ENCODE measurements at regions not wholly inside any gene's neighbourhood (a gene's known extent, or its start where the extent isn't known, plus 50 kb on each side); places are given as distances from the start of the nearest gene placed in this dataset.
"Not testable (repeated sequence)": the region's sequence is repeated elsewhere in the genome, so short reads cannot be mapped to it uniquely, and the experiment has no call there.

DNA sequence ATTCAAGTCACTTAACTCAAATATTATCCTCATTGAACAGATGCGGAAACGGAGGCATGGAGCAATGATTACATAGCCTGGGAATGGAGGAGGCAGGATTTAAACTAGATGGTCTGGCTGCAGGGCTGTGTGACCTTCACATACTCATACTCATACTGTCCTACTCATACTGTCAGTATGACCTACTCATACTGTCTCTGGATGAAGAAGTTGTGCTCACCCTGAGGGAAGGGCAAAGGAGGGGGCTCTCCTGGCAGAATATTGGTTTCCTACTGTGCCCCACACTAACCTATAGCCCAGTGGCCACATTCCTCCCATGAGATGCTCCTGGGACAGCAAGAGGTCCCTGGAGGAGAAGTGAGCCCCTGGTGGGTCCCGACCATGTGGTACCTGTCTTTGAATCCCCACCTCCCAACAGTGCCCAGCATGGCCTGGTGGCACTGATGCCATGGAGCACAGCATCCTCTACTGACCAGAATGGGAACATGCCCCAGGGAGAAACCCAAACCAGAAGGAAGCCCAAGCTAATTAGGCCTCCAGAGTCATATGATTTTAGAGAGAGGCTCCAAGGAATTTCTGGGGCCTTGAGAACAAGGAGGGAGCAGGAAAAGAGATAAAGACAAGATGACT, 197.3 kb upstream of the SDK2 start:
- DNase-seq (ENCODE audit: low read depth in 2 of 2) = no peak

DNA sequence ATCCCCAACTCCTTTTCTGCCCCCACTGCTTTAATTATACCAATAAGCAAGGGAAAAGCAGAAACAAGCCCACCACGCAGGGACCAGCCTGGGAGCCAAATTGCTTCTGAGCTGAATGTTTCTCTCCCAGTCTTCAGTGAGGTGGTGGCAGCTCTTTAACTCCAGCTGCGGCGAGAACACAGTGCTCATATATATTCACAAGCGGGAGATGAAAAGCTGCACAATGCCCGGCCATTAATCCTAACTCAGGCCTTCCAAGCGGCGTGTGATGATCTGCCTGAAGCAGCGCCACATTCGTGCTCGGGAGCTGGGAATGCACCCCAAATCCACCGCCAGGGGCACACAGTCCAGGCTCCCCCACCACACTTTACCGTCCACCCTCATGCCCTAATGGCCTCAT, 203.7 kb upstream of the SDK2 start:
- no peak for DNase-seq (ENCODE audit: low read depth in 2 of 2)

DNA sequence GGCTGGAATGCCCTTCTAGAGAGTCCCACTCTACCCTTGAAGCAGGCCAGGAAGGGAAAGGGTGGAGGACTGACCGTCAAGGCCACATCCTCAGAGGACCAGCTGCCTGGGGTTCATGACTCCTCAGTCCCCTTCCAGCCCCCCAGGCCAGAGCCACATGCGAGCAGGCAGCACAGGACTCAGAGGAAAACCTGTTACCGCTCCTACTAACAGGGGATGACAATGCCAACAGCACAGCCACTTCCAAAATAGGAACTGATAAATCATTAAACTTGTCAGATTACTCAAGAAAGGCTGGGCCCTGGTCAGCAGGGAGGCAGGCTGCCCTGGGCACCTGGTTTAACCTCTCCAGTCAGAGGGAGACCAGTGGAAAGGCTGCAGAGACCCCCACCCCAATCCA, 206.2 kb upstream of the SDK2 start:
- DNase-seq (ENCODE audit: low read depth in 2 of 2) = no peak

DNA sequence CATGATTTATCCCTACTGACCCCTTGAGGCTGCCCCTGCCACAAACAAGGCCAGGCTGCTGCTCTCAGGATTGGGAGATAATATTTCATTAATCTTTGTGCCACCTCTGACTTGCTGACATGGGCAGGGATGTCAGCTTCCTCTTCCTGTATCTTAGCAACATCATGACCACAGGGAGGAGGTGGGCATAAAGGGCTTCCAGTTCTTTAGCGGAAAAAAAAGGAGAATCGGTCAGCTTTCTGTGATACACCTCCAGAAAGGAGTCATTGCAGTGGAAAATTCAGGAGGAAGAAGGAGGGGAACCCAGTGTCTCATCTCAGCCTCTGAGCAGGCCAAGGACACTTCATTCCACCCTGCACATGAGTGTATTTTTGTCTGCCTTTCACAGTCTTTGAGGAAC, 206.8 kb upstream of the SDK2 start:
- DNase-seq (ENCODE audit: low read depth in 2 of 2) = no peak

DNA sequence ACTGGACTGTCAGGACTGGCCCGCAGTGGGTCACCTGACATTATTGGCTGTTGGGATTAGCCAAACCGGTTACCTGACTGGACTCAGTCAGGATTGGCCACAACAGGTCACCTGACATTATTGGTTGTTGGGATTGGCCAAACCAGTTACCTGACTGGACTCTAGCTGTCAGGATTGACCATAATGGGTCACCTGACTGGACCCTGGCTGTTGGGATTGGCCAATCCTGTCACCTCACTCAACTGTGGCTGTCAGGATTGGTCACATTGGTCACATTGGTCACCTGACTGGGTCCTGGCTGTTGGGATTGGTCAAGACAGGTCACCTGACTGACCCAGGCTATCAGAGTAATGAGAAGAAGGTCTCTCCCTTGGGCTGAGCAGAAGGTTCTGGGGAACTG, 207.7 kb upstream of the SDK2 start:
- DNase-seq (ENCODE audit: low read depth in 2 of 2) = no peak

DNA sequence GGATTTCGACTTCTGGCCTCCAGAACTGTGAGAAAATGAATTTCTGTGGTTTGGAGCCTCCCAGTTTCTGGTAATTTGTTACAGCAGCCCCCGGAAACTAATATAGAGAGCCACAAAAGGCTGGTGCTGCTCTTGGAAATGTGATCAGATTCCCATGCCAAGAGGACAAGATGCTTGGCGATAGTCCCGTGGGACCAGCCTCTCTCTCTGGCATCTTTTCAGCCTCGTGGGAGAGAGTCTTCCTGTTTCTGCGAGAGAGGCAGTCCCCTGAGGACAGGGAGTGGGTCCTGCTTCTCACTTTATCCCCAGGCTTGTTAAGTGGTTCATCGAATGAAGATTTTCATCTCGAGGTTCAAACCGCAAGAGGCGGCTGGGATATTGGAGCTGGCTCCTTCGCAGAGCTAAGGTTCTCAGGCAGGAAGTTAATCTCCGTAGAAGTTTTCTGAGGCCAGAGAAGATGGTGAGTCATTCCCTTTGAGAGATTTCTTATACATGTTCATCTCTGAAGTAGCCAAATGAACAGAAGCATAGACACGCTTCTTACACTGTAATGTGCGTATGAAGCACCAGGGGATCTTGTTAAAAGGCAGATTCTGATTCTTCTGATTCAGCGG, 211.6 kb upstream of the SDK2 start:
- DNase-seq (ENCODE audit: low read depth in 2 of 2) = no peak

DNA sequence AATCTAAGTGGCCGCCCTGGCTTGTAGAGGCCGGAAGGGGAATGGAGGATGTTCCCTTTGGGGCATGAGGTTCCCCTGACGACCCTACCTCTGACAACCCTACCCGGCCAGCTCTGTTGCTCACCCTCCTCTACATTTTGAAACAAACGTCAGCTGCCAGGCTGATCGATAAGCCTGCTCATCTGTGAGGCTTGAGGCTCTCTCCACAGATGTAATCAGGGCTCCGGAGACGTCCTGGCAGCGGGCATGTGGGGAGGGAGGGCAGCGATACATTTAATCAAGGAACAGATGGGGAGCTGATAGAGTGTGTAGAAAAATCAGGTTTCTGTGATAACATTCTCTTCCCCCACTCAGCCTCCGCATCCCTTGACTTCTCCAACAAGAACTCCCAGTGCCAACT, 212.3 kb upstream of the SDK2 start:
- no peak for DNase-seq (ENCODE audit: low read depth in 2 of 2)

DNA sequence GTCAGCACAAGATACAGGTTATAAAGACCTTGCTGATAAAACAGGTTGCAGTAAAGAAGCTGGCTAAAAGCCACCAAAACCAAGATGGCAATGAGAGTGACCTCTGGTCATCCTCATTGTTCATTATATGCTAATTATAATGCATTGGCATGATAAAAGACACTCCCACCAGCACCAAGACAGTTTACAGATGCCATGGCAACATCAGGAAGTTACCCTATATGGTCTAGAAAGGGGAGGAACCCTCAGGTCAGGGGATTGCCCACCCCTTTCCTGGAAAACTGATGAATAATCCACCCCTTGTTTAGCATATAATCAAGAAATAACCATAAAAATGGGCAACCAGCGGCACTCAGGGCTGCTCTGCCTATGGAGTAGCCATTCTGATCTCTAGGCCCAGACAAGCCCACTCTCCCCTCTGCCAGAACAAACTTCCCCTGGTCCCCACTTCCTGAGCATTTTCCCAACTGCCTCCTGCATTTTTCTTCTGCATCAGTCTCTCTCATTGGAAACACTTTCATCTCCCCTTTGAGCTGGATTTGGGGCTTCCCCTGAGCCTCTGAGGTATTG, 215.3 kb upstream of the SDK2 start:
- DNase-seq (ENCODE audit: low read depth in 2 of 2) = not testable (repeated sequence)

DNA sequence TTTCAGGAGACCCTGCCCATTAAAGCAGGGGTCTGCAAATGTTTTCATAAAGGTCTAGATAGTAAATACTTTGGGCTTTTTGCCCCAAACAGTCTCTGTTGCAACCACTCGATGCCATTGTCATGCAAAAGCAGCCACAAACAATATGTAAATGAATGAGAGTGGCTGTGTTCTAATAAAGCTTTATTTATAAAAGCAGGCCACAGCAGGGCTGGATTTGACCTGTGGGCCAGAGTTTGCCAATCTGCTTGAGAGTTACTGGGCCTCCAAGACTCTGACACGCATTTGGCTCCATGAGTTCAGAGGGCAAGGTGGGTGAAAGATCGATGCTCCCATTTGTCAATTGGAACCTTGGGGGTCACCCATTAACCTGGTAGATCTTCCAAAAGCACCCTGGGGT, 217.3 kb upstream of the SDK2 start:
- DNase-seq (ENCODE audit: low read depth in 2 of 2) = no peak

DNA sequence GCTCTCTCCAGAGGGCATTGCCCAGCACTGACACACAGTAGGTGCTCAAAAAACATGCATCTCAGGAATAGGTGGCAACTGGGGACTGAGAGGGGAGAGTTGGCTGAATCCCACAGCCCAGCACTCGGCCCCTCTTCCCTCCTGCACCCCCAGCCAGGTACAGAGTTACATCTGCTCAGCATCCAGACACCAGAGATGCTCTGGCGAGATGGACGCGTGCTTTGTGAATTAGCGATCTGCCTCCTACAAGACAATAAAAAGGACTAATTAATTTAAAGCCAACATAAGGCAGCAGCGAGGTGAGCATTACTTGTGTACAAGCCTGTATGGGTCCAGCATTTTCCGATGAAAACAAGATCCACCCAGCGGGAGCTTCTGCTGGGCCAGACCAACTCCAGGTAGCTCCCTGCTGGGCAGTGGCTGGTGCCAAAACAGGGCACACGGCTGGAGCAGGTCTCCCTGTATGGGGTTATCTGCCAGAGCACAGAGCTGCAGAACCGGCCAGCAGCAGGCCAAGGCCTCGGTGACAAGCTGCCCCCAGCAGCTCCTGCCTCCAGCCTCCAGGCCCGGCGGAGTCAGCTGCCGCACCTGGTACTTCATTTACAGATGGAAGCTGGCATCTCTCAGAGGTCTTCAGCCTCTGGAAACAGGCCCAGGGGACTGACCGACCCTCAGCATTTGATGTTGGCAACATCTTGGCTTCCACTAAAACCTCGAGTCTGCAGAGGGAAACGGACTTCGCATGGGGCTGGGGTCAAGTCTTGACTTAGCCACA, 219.7 kb upstream of the SDK2 start:
- no peak for DNase-seq (ENCODE audit: low read depth in 2 of 2)

DNA sequence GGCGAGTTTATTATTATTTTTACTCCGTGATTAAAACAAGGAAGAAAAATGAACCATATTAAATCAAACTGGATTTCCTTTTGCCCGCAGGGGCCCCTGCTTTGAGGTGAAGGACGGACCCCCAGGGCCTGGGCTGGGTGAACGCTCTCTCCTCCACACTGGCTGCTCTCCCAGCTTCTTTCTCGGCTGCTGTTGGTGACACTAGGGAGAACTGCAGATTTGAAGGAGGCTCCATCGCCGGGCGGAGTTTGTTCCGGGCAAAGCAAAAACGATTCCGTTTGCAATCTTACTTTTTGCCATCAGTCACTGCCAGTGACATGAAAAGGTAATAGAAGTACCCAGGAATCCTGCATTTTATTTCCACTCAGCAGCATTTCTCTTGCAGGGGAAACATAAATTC, 221.6 kb upstream of the SDK2 start:
- DNase-seq (ENCODE audit: low read depth in 2 of 2) = no peak

DNA sequence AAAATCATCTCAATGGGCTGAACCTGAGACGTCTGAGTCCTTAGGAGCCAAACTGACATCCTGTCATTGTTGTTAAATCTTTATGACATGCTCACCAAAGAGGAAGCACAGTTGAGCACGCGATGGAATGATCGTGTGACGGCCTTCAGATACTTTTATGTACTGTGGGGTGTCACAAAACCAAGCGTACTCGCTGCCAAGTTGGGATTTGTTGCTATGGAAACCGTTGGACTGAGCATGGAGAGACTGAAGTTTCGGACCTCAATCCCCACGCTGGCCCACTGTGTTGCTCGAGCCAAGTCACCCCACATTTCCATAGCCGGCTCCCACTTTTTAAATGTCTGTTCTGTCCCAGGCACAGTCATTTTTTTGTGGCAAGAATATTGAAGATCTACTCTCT, 222.8 kb upstream of the SDK2 start:
- no peak for DNase-seq (ENCODE audit: low read depth in 2 of 2)

DNA sequence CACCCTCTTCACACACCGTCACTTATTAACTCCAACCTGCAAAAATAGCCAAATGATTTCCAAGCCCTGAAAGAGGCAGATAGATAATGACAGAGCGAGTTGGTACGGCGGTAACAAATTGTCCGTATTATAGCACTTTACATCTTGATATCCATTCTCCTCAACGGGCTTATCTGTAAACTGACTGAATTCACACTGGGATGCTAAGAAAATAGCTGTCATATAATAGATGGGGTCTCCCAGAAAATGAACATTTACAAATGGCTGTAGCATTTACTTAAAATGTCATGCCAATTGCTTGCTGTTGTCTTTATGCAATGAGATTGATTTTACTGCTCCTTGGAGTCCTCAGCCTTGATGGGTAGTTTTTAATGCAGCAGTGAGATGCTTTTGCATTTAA, 225.8 kb upstream of the SDK2 start:
- no peak for DNase-seq (ENCODE audit: low read depth in 2 of 2)

DNA sequence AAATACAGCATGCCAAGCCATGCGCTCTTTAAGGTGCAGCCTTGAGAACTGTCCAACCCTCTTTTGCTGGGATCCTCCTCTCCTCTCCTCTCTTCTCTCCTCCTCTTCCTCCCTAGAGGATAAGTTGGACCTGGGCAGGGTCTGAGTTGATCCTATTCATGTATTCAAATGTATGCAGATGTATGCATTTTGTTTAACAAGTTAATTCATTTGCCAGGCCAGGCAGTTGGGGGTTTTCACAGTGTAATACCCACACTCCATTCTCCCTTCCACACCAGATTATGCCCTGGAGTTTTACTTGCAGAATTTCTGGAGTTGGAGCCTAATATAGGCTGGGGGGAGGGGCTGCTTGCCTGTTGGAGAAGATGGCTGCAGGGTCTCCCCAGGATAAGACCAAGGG, 226.2 kb upstream of the SDK2 start:
- no peak for DNase-seq (ENCODE audit: low read depth in 2 of 2)

DNA sequence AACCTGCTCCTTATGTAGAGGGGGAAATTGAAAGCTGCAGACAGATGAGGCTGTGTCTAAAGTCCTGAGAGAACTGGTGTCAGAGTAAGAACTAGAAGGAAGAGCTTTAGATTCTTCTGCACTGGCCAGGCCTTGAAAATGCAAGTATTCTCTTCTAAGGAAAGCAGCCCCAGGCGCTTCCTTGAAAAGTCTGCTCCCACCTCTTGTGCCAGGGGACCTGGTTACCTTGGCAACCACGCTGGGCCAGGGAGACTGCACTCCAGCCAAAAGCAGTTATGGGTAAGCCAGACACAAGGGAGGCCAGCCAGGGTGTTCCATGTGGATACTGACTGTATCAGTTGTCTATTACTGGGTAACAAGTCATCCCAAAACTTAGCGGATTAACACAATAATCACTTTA, 228.6 kb upstream of the SDK2 start:
- DNase-seq (ENCODE audit: low read depth in 2 of 2) = no peak

DNA sequence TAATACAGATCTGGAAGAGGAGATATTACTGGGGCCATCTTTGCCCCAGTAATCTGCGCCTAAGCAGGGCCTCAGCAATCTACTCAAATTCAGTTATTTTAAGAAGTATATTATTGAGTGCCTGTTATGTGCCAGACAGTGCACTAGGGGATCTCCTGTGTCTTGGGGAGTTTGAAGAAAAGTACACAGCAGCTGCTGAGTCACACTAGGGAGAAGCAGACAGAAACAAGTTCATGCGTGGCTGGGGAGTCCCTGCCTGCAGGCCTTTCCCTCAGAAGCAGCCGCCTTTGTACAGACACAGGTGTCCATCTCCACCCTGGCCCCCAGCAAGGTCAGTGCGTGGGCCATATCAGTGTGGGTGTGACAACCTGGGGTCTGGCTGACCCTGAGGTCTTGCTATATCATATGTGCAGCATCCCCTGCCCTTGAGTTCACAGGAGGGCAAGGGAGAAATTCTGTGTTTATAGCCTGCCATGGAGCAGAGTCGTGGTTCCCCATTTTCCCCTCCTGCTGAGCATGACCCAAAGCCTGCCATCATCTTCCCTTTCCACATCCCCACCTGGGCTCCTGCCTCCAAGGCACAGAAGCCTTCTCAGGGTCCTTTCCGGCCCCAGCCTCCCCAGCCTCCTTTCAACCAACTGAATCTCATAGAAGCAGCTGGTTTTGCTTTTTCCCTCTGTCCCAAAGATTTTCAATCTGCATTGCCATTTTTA, 229.9 kb upstream of the SDK2 start:
- DNase-seq (ENCODE audit: low read depth in 2 of 2) = no peak

DNA sequence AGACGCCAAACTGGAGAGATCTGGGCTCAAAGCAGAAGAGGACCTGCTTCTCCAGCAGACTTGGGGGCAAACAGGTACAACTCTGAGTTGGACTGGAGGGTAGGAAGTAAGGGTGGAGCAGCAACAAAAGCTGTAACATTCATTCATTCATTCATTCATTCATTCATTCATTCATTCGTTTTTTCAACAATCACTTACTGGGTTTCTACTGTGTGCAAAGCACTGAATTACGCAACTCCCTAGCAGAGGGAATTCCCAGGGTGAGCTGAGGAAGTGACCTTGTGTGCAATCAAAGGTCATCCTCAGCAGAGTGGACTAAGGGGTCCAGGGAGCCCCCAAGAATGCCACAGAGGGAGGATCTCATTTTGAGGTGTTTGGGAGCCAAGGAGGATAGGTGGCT, 231.1 kb upstream of the SDK2 start:
- no peak for DNase-seq (ENCODE audit: low read depth in 2 of 2)

DNA sequence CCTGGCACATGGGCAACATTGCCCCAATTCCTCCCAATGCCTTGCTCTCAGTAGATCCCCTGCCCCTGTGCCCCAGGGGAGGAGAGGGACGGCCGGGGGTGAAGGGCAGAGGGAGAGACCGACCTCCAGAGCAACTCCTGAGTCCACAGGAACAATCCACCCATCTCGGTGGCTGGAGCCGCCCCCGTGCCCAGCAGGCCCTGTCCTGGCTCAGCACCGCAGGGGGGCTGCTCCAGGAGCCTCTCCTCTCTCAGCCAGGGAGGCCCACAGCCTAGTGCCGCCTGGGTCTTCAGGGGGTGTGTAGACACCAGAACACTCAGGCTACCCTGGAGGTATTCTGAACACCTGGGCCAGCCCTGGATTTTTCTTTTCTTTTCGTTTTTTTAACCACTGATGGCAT, 233.7 kb upstream of the SDK2 start:
- DNase-seq (ENCODE audit: low read depth in 2 of 2) = no peak

DNA sequence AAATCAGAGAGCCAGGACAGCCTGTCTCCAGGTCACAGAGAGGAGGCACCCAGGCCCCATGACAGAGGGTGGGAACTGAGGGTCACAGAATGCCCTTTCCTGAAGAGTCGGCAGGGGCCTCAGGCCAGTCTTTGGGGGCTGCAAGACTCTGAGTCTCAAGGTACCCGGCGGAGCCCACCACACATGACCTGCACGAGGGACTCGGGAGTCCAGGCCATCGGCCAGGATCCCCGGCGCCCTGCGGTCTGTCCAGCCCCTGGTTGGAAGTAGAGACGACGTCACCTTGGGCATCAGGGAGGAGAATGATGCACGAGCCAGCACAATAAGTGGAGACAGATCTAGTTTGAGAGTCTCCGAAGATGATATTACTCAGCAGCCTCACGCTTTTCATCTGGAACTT, 234.7 kb upstream of the SDK2 start:
- no peak for DNase-seq (ENCODE audit: low read depth in 2 of 2)

DNA sequence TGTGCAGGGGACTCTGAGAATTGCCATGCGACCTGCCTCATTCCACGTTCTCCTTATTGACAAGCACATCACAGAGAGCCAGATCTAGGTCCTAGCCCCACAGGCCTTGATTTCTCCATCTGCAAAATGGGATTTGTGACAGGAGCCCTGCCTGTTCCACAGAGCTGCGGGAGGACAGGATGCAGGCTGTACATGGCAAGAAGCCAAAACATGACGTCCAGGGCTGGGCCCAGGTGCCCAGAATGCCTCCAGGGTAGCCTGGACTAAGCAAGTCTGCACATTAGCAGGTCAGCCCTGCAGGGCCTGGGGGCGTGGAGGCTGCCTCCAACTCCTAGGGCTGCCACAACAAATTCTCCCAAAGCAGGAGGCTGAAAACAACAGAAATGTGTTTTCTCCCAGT, 235.7 kb upstream of the SDK2 start:
- no peak for DNase-seq (ENCODE audit: low read depth in 2 of 2)

DNA sequence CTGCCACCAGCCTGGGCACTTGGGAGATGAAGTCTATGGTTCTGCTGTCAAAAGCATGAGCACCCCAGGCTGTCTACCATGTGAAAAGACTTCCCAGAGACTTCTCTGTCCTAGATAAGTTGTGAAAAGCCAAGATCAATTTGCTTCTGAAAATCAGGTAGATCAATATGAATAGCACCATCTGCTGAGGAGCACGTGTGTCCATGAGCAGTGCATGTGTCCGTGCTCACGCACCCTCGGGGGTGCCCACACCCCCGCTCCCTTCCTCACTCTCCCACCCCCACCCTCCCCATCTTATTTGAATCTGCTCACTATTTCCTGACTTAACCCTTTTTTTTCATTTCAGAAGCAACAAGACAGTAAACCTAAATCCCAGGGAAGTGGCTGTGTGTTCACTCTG, 238.3 kb upstream of the SDK2 start:
- no peak for DNase-seq (ENCODE audit: low read depth in 2 of 2)

DNA sequence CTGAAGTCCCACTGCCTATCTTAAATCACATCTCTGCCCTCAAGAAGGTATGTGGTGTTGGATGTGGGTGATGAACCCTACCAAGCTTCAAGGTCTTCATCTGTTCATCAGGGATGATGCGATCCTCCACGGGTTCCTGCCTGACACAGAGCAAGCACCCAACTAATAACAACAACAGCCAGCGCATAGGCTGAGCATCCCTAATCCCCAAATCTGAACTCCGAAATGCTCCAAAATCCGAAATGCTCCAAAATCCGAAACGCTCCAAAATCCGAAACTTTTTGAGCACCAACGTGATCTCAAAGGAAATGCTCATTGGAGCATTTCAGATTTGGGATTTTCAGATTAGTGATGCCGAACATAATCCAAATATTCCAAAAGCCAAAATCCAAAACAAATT, 238.9 kb upstream of the SDK2 start:
- DNase-seq (ENCODE audit: low read depth in 2 of 2) = no peak
